GM18508 (cell line): ENCODE measurements at regions not wholly inside any gene's neighbourhood (a gene's known extent, or its start where the extent isn't known, plus 50 kb on each side); places are given as distances from the start of the nearest gene placed in this dataset.
"Not testable (repeated sequence)": the region's sequence is repeated elsewhere in the genome, so short reads cannot be mapped to it uniquely, and the experiment has no call there.

Experiments
- ATAC-seq: cut with Tn5 transposase; IDR thresholded peaks from one replicate; pipeline ENCODE4 v1.9.1; 2021; ENCODE audit warnings: moderate number of reproducible peaks; ENCODE audit not compliant: insufficient read depth, unreplicated experiment

GRCh38 chr4:131450572-131451209, 1698.4 kb upstream of the PCDH10 start:
- ATAC-seq, result no peak

DNA sequence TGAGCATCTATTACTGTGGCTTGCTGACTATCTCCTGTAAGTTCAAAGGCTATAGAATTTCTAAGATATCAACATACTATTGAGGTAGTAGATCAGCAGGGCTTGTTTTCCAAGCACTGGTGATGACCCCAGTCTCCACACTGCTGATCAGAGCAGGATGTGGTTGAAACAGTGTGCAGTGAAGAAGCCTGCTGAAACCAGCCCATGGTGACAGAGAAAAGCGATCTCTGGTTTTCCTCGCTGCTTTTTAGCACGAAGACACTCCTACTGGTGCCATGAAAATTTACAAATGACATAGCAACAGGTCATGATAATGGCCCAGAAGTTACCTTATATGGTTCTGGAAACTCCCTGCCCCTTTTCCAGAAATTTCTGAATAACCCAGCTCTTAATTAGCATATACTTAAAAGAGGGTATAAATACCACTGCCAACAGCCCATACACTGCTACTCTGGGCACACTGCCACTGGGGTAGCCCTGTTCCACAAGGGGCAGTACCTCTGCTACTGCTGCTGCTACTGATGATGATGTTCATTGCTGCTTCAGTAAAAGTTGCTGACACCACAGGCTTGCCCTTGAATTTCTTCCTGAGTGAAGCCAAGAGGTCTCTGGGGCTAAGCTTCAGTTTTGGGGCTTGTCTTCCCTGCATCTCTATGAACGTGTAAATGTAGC, 1689.5 kb upstream of the PCDH10 start:
- no peak for ATAC-seq

GRCh38 chr4:131470360-131470759, 1678.7 kb upstream of the PCDH10 start:
- no peak for ATAC-seq

DNA sequence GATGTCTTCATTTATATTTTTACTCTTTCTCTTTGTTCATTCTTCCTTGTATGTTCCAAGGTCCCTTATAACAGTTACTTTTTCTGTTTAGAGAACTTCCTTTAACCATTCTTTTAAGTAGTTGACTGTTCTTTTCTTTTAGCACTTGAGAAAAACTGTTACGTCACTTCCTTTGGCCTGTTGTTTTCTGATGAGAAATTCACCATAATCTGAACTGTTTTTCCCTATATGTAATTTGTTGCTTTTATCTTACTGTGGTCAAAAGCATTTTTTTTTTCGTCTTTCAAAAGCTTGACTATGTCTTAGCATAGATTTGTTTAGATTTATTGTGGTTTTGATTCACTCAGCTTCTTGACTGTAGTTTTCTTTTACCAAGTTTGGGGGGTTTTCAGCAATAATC, 1660.3 kb upstream of the PCDH10 start:
- ATAC-seq, result no peak

- ATAC-seq, result not testable (repeated sequence)
These were observed 1652.9 kb upstream of the PCDH10 start for GRCh38 chr4:131496211-131496610.

- ATAC-seq, result no peak
These were observed 1649.8 kb upstream of the PCDH10 start for GRCh38 chr4:131499141-131499873.

- ATAC-seq, result no peak
These were observed 1639.6 kb upstream of the PCDH10 start for GRCh38 chr4:131509521-131509920.

- no peak for ATAC-seq
These were observed 1622.4 kb upstream of the PCDH10 start for GRCh38 chr4:131526686-131527085.

DNA sequence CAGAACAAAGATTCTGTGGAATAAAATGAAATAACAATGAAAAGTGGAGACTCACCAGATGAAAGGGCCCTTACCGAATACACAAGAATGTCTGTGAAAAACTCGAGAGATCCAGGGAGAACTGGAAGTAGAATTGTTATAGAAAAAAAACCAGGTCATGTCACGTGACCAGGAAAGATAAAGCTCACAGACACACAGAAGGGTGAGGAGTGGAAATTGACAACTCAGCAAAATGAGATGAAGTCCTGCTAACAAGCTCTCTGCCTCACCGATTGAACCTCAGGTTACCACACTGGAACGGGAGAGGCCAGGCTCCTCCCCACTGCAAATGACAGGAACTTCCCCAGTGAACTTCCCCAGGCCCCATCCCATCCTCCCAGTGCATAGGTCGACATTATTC, 1618.0 kb upstream of the PCDH10 start:
- ATAC-seq, result no peak

DNA sequence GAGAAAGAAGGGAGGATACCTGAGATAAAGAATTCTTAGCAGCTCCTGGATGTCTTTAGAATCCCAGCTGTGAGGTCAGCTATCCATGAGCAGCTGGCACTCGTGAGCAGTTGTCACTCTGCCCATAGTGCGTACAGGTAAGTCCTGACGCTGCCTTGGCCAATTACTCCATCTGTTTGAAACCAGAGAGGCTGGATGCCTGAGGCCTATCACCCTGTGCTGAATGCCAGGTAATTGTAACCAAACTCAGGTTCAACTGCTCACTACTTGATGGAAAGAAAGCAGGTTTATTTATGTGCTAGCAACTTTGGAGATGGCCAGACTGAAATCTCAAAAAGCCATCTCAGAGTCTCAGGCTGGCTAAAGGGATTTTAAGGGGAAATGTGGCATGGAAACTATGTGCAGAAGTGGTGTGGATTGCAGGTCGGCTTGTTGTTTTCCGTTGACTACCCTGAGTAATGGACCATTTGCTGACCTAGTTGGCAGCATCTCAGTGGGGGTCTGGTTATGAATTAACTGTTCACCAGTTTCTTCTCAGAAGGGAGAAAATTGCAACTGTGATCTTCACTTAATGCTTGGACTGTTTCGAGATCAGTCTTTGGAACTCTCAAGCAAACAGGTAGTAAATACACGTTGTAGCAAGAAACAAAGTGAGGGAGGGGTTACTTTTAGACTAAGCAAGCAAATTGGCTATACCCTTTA, 1614.0 kb upstream of the PCDH10 start:
- no peak for ATAC-seq

DNA sequence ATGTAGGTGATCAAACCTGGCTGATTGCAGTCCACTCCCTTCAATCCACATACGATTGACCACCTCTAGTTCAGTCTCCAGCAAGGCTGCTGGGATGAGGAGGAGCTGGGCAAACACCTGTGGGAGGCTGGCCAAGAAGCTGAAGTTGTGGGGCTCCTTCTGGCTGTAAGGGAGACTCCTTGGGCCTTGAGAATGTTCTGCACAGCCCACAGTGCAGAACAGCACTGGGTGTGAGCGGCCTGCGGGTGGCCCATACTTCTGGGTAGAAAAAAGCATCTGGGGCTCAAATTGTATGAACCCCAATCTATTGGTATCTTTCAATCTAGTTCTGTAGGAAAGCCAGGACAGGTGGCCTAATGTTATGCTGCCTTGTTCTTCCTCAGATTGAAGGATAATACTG, 1608.8 kb upstream of the PCDH10 start:
- no peak for ATAC-seq

- peak; percentile 69 for ATAC-seq
These were observed 1601.5 kb upstream of the PCDH10 start for GRCh38 chr4:131547506-131547981.

- ATAC-seq, result no peak
These were observed 1597.8 kb upstream of the PCDH10 start for GRCh38 chr4:131551306-131551705.

GRCh38 chr4:131566026-131566425, 1583.1 kb upstream of the PCDH10 start:
- no peak for ATAC-seq

GRCh38 chr4:131584587-131584986, 1564.5 kb upstream of the PCDH10 start:
- no peak for ATAC-seq

GRCh38 chr4:131595140-131595539, 1554.0 kb upstream of the PCDH10 start:
- no peak for ATAC-seq

DNA sequence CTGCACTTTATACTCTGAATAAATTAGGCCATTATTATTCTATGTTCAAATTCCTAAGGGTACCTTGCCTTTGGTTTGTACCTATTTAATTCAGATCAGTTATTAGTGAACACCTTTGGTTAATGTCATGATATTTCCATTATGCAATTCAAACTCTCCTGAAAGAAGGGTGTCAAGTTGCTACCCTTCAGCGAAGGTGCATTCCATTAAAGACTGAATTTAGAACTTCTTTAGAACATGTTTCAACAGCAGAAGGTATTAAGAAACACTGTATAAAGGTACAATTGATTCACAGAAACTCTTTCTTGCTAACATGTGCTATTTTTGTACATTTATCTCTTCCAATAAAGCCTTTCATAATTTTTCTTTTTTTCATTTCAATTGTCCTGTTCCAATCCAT, 1545.4 kb upstream of the PCDH10 start:
- ATAC-seq, result no peak

DNA sequence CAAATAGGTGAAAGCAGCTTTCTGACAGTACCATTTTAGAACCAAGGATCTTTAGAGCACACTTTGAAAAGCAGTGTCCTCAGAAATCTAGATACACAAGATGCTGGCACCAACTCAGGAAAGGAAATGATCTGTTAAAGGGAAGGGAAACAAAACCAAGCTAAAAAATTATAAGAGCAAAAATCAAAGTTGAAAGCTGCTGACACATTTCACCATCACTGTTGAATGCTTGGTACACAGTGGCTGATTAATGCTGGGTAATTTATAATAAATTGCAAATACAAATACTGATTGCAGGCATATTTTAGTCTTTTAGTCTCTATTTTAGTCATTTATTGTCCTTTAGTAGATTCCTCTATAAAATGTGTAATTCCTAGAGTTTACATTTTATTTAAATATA, 1540.1 kb upstream of the PCDH10 start:
- no peak for ATAC-seq

GRCh38 chr4:131610517-131610916, 1538.6 kb upstream of the PCDH10 start:
- ATAC-seq, result not testable (repeated sequence)

- no peak for ATAC-seq
These were observed 1535.8 kb upstream of the PCDH10 start for GRCh38 chr4:131613086-131613823.
